ENCODE measurements at regions not wholly inside any gene's neighbourhood (a gene's known extent, or its start where the extent isn't known, plus 50 kb on each side); places are given as distances from the start of the nearest gene placed in this dataset.
A peak's percentile ranks its signal among the peaks of the same experiment; 100 is the strongest.

- peak overlapping the region; percentile 32 for H3K27ac ChIP-seq
- no peaks in the 10 kb centered on the region for H3K36me3 ChIP-seq
- TF ChIP-seq CTCF (IDR thresholded peaks at IDR 0.05; ENCODE audit: low read depth, low read length): no peak
- H3K4me3 ChIP-seq: no peak overlapping the region
- no peaks in the 10 kb centered on the region for H3K9me3 ChIP-seq (ENCODE audit: low read depth)
- H3K27me3 ChIP-seq: no peaks in the 10 kb centered on the region
- no peak for DNase-seq (ENCODE audit: low read depth in 1 of 2, low spot score in 1 of 2)
- peaks cover 22% of the 10 kb centered on the region for H3K4me1 ChIP-seq (ENCODE audit: low read depth)
Measured at GRCh38 chr16:85383836-85384832, 229.0 kb upstream of the GSE1 start.

- no peaks in the 10 kb centered on the region for H3K27me3 ChIP-seq
- H3K36me3 ChIP-seq: no peaks in the 10 kb centered on the region
- peak overlapping the region; percentile 32 for H3K27ac ChIP-seq
- no peak for TF ChIP-seq CTCF (IDR thresholded peaks at IDR 0.05; ENCODE audit: low read depth, low read length)
- no peak for DNase-seq (ENCODE audit: low read depth in 1 of 2, low spot score in 1 of 2)
- H3K9me3 ChIP-seq (ENCODE audit: low read depth): no peaks in the 10 kb centered on the region
- no peak overlapping the region for H3K4me3 ChIP-seq
- H3K4me1 ChIP-seq (ENCODE audit: low read depth): peaks cover 17% of the 10 kb centered on the region
Measured at GRCh38 chr16:85384833-85385462, 228.2 kb upstream of the GSE1 start.

GRCh38 chr16:85385463-85386331 is 227.4 kb upstream of the GSE1 start:
- TF ChIP-seq CTCF (IDR thresholded peaks at IDR 0.05; ENCODE audit: low read depth, low read length): no peak
- Histone ChIP-seq H3K36me3 (no peaks in the 10 kb centered on the region), H3K27ac (peak overlapping the region; percentile 8), H3K27me3 (no peaks in the 10 kb centered on the region), H3K9me3 (ENCODE audit: low read depth) (no peaks in the 10 kb centered on the region), H3K4me3 (no peak overlapping the region), H3K4me1 (ENCODE audit: low read depth) (peaks cover 17% of the 10 kb centered on the region)
- DNase-seq (ENCODE audit: low read depth in 1 of 2, low spot score in 1 of 2): no peak

GRCh38 chr16:85386467-85387170 is 226.5 kb upstream of the GSE1 start:
- Histone ChIP-seq H3K36me3 (no peaks in the 10 kb centered on the region), H3K27me3 (no peaks in the 10 kb centered on the region), H3K4me1 (ENCODE audit: low read depth) (peaks cover 14% of the 10 kb centered on the region), H3K4me3 (no peak overlapping the region), H3K27ac (no peak overlapping the region), H3K9me3 (ENCODE audit: low read depth) (no peaks in the 10 kb centered on the region)
- DNase-seq (ENCODE audit: low read depth in 1 of 2, low spot score in 1 of 2): no peak
- TF ChIP-seq CTCF (IDR thresholded peaks at IDR 0.05; ENCODE audit: low read depth, low read length): no peak

- Histone ChIP-seq H3K36me3 (no peaks in the 10 kb centered on the region), H3K4me1 (ENCODE audit: low read depth) (peaks cover 9% of the 10 kb centered on the region), H3K9me3 (ENCODE audit: low read depth) (no peaks in the 10 kb centered on the region), H3K27me3 (no peaks in the 10 kb centered on the region), H3K27ac (no peak overlapping the region), H3K4me3 (no peak overlapping the region)
- TF ChIP-seq CTCF (IDR thresholded peaks at IDR 0.05; ENCODE audit: low read depth, low read length): no peak
- DNase-seq (ENCODE audit: low read depth in 1 of 2, low spot score in 1 of 2): no peak
Measured at GRCh38 chr16:85387171-85387507, 226.0 kb upstream of the GSE1 start.
